ENCODE measurements at regions not wholly inside any gene's neighbourhood (a gene's known extent, or its start where the extent isn't known, plus 50 kb on each side); places are given as distances from the start of the nearest gene placed in this dataset.

DNA sequence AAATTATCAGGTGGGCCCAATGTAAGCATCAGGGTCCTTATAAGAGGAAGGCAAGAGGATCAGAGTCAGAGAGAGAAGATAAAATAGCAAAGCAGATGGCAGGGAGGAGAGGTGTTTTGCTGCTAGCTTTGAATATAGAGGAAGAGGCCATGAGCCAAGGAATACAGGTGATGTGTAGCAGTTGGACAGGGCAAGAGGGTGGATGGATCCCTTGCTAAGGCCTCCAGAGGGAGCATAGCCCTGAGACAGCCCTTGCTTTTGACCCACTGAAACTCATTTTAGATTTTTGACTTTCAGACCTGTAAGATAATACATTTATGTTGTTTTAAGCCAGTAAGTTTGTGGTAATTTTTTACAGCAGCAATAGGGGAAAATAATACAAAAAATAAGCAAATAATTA is 116.6 kb upstream of the PARD3B start:
- Histone ChIP-seq H3K27me3 (ENCODE audit: control insufficient read depth, insufficient read depth, low read length) (no peaks in the 10 kb centered on the region), H3K4me3 (ENCODE audit: low read depth, low read length) (no peak overlapping the region), H3K9ac (ENCODE audit: low read length) (no peak overlapping the region), H3K4me1 (ENCODE audit: control insufficient read depth, insufficient read depth, low read length) (no peaks in the 10 kb centered on the region), H3K9me3 (ENCODE audit: control insufficient read depth, insufficient read depth, low read depth, low read length) (peaks cover 16% of the 10 kb centered on the region; the same call in 1 of the 2 replicates), H3K27ac (ENCODE audit: low read depth, low read length) (no peak overlapping the region), H3K36me3 (ENCODE audit: control insufficient read depth, insufficient read depth, low read length) (no peaks in the 10 kb centered on the region)

DNA sequence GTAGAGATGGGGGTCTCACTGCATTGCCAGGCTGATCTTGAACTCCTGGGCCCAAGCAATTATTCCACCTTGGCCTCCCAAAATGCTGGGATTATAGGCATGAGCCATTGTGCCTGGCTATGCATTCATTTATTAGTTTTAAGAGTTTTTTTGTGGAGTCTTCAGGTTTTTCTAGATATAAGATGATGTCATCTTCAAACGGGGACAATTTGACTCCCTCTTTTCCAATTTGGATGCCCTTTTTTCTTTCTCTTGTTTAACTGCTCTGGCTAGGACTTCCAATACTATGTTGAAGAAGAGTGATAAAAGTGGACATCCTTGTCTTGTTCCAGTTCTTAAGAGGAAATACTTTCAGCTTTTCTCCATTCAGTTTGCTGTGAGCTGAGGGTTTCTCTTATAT is 113.7 kb upstream of the PARD3B start:
- Histone ChIP-seq H3K9ac (ENCODE audit: low read length) (no peak overlapping the region), H3K9me3 (ENCODE audit: control insufficient read depth, insufficient read depth, low read depth, low read length) (peaks cover 13% of the 10 kb centered on the region; the same call in 1 of the 2 replicates), H3K4me3 (ENCODE audit: low read depth, low read length) (no peak overlapping the region), H3K4me1 (ENCODE audit: control insufficient read depth, insufficient read depth, low read length) (no peaks in the 10 kb centered on the region), H3K36me3 (ENCODE audit: control insufficient read depth, insufficient read depth, low read length) (no peaks in the 10 kb centered on the region), H3K27ac (ENCODE audit: low read depth, low read length) (no peak overlapping the region), H3K27me3 (ENCODE audit: control insufficient read depth, insufficient read depth, low read length) (no peaks in the 10 kb centered on the region)

DNA sequence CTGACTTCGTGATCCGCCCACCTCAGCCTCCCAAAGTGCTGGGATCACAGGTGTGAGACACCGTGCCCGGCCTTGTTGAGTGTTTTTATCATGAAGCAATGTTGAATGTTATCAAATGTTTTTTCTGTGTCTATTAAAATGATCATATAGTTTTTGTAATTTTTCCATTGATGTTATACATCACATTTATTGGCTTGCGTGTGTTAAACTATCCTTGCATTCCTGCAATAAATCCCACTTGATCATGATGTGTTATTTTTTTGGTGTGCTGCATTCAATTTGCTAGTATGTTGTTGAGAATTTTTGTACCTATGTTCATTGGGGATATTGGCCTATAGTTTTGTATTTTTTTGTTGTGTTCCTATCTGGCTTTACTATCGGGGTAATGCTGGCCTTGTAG is 113.1 kb upstream of the PARD3B start:
- no peaks in the 10 kb centered on the region for H3K36me3 ChIP-seq (ENCODE audit: control insufficient read depth, insufficient read depth, low read length)
- H3K27ac ChIP-seq (ENCODE audit: low read depth, low read length): no peak overlapping the region
- no peaks in the 10 kb centered on the region for H3K27me3 ChIP-seq (ENCODE audit: control insufficient read depth, insufficient read depth, low read length)
- no peak overlapping the region for H3K4me3 ChIP-seq (ENCODE audit: low read depth, low read length)
- no peaks in the 10 kb centered on the region for H3K4me1 ChIP-seq (ENCODE audit: control insufficient read depth, insufficient read depth, low read length)
- peaks cover 13% of the 10 kb centered on the region; the same call in 1 of the 2 replicates for H3K9me3 ChIP-seq (ENCODE audit: control insufficient read depth, insufficient read depth, low read depth, low read length)
- no peak overlapping the region for H3K9ac ChIP-seq (ENCODE audit: low read length)

GRCh38 chr2:204434660-204435462 is 110.4 kb upstream of the PARD3B start:
- Histone ChIP-seq H3K4me1 (ENCODE audit: control insufficient read depth, insufficient read depth, low read length) (no peaks in the 10 kb centered on the region), H3K27me3 (ENCODE audit: control insufficient read depth, insufficient read depth, low read length) (no peaks in the 10 kb centered on the region), H3K36me3 (ENCODE audit: control insufficient read depth, insufficient read depth, low read length) (no peaks in the 10 kb centered on the region), H3K27ac (ENCODE audit: low read depth, low read length) (no peak overlapping the region), H3K4me3 (ENCODE audit: low read depth, low read length) (no peak overlapping the region), H3K9me3 (ENCODE audit: control insufficient read depth, insufficient read depth, low read depth, low read length) (peaks cover 13% of the 10 kb centered on the region; the same call in 1 of the 2 replicates), H3K9ac (ENCODE audit: low read length) (no peak overlapping the region)

- Histone ChIP-seq H3K27ac (ENCODE audit: low read depth, low read length) (no peak overlapping the region), H3K4me1 (ENCODE audit: control insufficient read depth, insufficient read depth, low read length) (no peaks in the 10 kb centered on the region), H3K36me3 (ENCODE audit: control insufficient read depth, insufficient read depth, low read length) (no peaks in the 10 kb centered on the region), H3K4me3 (ENCODE audit: low read depth, low read length) (no peak overlapping the region), H3K9ac (ENCODE audit: low read length) (no peak overlapping the region), H3K27me3 (ENCODE audit: control insufficient read depth, insufficient read depth, low read length) (no peaks in the 10 kb centered on the region), H3K9me3 (ENCODE audit: control insufficient read depth, insufficient read depth, low read depth, low read length) (peaks cover 19% of the 10 kb centered on the region)
Observed at GRCh38 chr2:204436230-204436629, 109.0 kb upstream of the PARD3B start.

DNA sequence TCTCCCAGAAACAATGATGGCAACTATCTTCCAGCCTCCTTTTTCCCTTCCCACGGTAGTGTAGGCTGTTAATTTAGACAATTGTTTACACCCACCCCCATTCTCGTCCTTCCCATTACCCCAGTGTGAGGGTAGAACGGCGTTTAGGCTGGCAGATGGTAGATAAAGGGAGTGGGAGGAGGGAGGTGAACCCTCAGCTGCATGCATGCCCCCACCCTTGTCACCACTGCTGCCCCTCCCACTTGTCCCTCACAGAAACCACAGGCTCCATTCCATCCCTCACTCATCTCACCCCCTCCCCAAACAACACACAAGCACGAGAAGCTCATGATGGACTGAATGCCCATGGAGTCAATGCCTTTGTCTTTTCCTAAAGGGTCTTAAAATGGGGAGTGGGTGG is 107.9 kb upstream of the PARD3B start:
- peaks cover 10% of the 10 kb centered on the region for H3K9me3 ChIP-seq (ENCODE audit: control insufficient read depth, insufficient read depth, low read depth, low read length)

GRCh38 chr2:204437815-204438756 is 107.2 kb upstream of the PARD3B start:
- Histone ChIP-seq H3K9me3 (ENCODE audit: control insufficient read depth, insufficient read depth, low read depth, low read length) (peaks cover 7% of the 10 kb centered on the region), H3K4me1 (ENCODE audit: control insufficient read depth, insufficient read depth, low read length) (no peaks in the 10 kb centered on the region), H3K27ac (ENCODE audit: low read depth, low read length) (no peak overlapping the region), H3K27me3 (ENCODE audit: control insufficient read depth, insufficient read depth, low read length) (no peaks in the 10 kb centered on the region), H3K4me3 (ENCODE audit: low read depth, low read length) (no peak overlapping the region), H3K36me3 (ENCODE audit: control insufficient read depth, insufficient read depth, low read length) (no peaks in the 10 kb centered on the region), H3K9ac (ENCODE audit: low read length) (no peak overlapping the region)

More for the DNA sequence above, 107.9 kb upstream of the PARD3B start:
- Histone ChIP-seq H3K27me3 (ENCODE audit: control insufficient read depth, insufficient read depth, low read length) (no peaks in the 10 kb centered on the region), H3K4me3 (ENCODE audit: low read depth, low read length) (no peak overlapping the region), H3K27ac (ENCODE audit: low read depth, low read length) (no peak overlapping the region), H3K4me1 (ENCODE audit: control insufficient read depth, insufficient read depth, low read length) (no peaks in the 10 kb centered on the region), H3K36me3 (ENCODE audit: control insufficient read depth, insufficient read depth, low read length) (no peaks in the 10 kb centered on the region), H3K9ac (ENCODE audit: low read length) (no peak overlapping the region)

GRCh38 chr2:204441316-204441715 is 104.0 kb upstream of the PARD3B start:
- no peak overlapping the region for H3K27ac ChIP-seq (ENCODE audit: low read depth, low read length)
- no peaks in the 10 kb centered on the region for H3K27me3 ChIP-seq (ENCODE audit: control insufficient read depth, insufficient read depth, low read length)
- no peak overlapping the region for H3K4me3 ChIP-seq (ENCODE audit: low read depth, low read length)
- H3K9me3 ChIP-seq (ENCODE audit: control insufficient read depth, insufficient read depth, low read depth, low read length): peaks cover 10% of the 10 kb centered on the region
- H3K4me1 ChIP-seq (ENCODE audit: control insufficient read depth, insufficient read depth, low read length): no peaks in the 10 kb centered on the region
- no peak overlapping the region for H3K9ac ChIP-seq (ENCODE audit: low read length)
- no peaks in the 10 kb centered on the region for H3K36me3 ChIP-seq (ENCODE audit: control insufficient read depth, insufficient read depth, low read length)

GRCh38 chr2:204445149-204445548 is 100.1 kb upstream of the PARD3B start:
- Histone ChIP-seq H3K4me1 (ENCODE audit: control insufficient read depth, insufficient read depth, low read length) (no peaks in the 10 kb centered on the region), H3K9ac (ENCODE audit: low read length) (no peak overlapping the region), H3K36me3 (ENCODE audit: control insufficient read depth, insufficient read depth, low read length) (no peaks in the 10 kb centered on the region), H3K27ac (ENCODE audit: low read depth, low read length) (no peak overlapping the region), H3K27me3 (ENCODE audit: control insufficient read depth, insufficient read depth, low read length) (no peaks in the 10 kb centered on the region), H3K9me3 (ENCODE audit: control insufficient read depth, insufficient read depth, low read depth, low read length) (peaks cover 8% of the 10 kb centered on the region), H3K4me3 (ENCODE audit: low read depth, low read length) (no peak overlapping the region)

- H3K9me3 ChIP-seq (ENCODE audit: control insufficient read depth, insufficient read depth, low read depth, low read length): peaks cover 3% of the 10 kb centered on the region; the same call in 1 of the 2 replicates
- H3K27ac ChIP-seq (ENCODE audit: low read depth, low read length): no peak overlapping the region
- H3K4me3 ChIP-seq (ENCODE audit: low read depth, low read length): no peak overlapping the region
- no peaks in the 10 kb centered on the region for H3K27me3 ChIP-seq (ENCODE audit: control insufficient read depth, insufficient read depth, low read length)
- no peaks in the 10 kb centered on the region for H3K36me3 ChIP-seq (ENCODE audit: control insufficient read depth, insufficient read depth, low read length)
- H3K9ac ChIP-seq (ENCODE audit: low read length): no peak overlapping the region
- peaks cover 11% of the 10 kb centered on the region for H3K4me1 ChIP-seq (ENCODE audit: control insufficient read depth, insufficient read depth, low read length)
Observed at GRCh38 chr2:204447722-204448121, 97.6 kb upstream of the PARD3B start.

- no peak overlapping the region for H3K4me3 ChIP-seq (ENCODE audit: low read depth, low read length)
- no peak overlapping the region for H3K9ac ChIP-seq (ENCODE audit: low read length)
- no peaks in the 10 kb centered on the region for H3K36me3 ChIP-seq (ENCODE audit: control insufficient read depth, insufficient read depth, low read length)
- no peaks in the 10 kb centered on the region for H3K27me3 ChIP-seq (ENCODE audit: control insufficient read depth, insufficient read depth, low read length)
- no peak overlapping the region for H3K27ac ChIP-seq (ENCODE audit: low read depth, low read length)
- peaks cover 3% of the 10 kb centered on the region; the same call in 1 of the 2 replicates for H3K9me3 ChIP-seq (ENCODE audit: control insufficient read depth, insufficient read depth, low read depth, low read length)
- H3K4me1 ChIP-seq (ENCODE audit: control insufficient read depth, insufficient read depth, low read length): peaks cover 24% of the 10 kb centered on the region
Observed at GRCh38 chr2:204449977-204450376, 95.3 kb upstream of the PARD3B start.
